ENCODE measurements at regions not wholly inside any gene's neighbourhood (a gene's known extent, or its start where the extent isn't known, plus 50 kb on each side); places are given as distances from the start of the nearest gene placed in this dataset.

- TF ChIP-seq RAD21 (IDR thresholded peaks at IDR 0.05; ENCODE audit: low read depth) (no peak), EGR1 (IDR thresholded peaks at IDR 0.05) (no peak), REST (IDR thresholded peaks at IDR 0.05; ENCODE audit: low read depth) (no peak), ZBTB7A (IDR thresholded peaks at IDR 0.05; ENCODE audit: low read depth) (no peak), CEBPB (IDR thresholded peaks at IDR 0.05) (no peak), YY1 (IDR thresholded peaks at IDR 0.05; ENCODE audit: low read depth) (no peak)
- TF ChIP-seq, protein P1, sequence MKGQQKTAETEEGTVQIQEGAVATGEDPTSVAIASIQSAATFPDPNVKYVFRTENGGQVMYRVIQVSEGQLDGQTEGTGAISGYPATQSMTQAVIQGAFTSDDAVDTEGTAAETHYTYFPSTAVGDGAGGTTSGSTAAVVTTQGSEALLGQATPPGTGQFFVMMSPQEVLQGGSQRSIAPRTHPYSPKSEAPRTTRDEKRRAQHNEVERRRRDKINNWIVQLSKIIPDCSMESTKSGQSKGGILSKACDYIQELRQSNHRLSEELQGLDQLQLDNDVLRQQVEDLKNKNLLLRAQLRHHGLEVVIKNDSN (IDR thresholded peaks at IDR 0.05): no peak
- TF ChIP-seq, protein P2, sequence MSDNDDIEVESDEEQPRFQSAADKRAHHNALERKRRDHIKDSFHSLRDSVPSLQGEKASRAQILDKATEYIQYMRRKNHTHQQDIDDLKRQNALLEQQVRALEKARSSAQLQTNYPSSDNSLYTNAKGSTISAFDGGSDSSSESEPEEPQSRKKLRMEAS (IDR thresholded peaks at IDR 0.05): no peak
Observed at GRCh38 chr2:871175-871727, 79.4 kb upstream of the SNTG2 start.

DNA sequence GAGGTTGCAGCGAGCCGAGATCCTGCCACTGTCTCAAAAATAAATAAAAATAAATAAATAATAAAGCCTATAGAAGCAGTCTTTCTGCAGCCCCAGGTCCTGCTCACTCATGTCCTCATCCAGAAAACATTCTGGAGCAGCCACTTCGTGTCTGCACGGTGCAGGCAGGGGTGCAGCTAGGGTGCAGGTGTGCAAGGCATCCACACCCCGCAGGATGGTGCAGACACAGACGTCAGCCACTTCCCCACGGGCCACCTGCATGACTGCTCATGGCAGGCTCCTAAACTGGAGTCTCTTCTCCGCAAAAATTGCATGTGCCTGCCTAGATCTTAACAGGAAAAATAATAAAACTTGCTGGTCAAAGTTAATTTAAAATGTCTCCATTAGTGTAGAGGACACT lies 80.2 kb upstream of the SNTG2 start:
- no peak for TF ChIP-seq REST (IDR thresholded peaks at IDR 0.05; ENCODE audit: low read depth)
- TF ChIP-seq EGR1 (IDR thresholded peaks at IDR 0.05): no peak
- no peak for TF ChIP-seq EP300 (IDR thresholded peaks at IDR 0.05; ENCODE audit: borderline replicate concordance)
- no peak for TF ChIP-seq ZBTB7A (IDR thresholded peaks at IDR 0.05; ENCODE audit: low read depth)
- TF ChIP-seq CREB1 (IDR thresholded peaks at IDR 0.05; ENCODE audit: low read depth): no peak
- no peak for TF ChIP-seq TAF1 (IDR thresholded peaks at IDR 0.05; ENCODE audit: low read depth)
- TF ChIP-seq TCF12 (IDR thresholded peaks at IDR 0.05; ENCODE audit: low read depth): no peak
- TF ChIP-seq, protein P1 (IDR thresholded peaks at IDR 0.05): no peak
- no peak for TF ChIP-seq TEAD4 (IDR thresholded peaks at IDR 0.05)
- no peak for TF ChIP-seq YY1 (IDR thresholded peaks at IDR 0.05; ENCODE audit: low read depth)
- no peak for TF ChIP-seq RAD21 (IDR thresholded peaks at IDR 0.05; ENCODE audit: low read depth)
- TF ChIP-seq, protein P2 (IDR thresholded peaks at IDR 0.05): no peak
- TF ChIP-seq FOXM1 (IDR thresholded peaks at IDR 0.05; ENCODE audit: borderline replicate concordance, low read depth): no peak
- no peak for TF ChIP-seq NFIC (IDR thresholded peaks at IDR 0.05)
- TF ChIP-seq CEBPB (IDR thresholded peaks at IDR 0.05): no peak

DNA sequence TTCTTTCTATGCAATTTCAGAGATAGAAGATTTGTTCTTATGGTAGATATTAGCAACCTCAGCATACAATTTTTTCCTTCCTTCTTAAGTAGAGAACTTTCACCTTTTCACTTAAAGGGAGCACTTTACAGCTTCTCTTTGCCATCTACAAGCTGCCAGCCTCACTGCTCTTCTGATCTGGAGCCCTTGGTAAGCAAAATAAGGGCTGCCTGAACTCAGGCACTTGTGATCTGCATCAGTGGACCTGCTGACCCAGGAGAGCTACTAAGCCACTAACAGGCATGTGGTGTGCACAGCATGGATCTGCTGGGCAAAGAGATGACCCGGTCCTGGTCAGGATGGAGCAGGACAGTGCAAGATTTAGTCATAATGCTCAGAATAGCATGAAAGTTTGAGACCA lies 80.8 kb upstream of the SNTG2 start:
- TF ChIP-seq ZBTB7A (IDR thresholded peaks at IDR 0.05; ENCODE audit: low read depth): no peak
- no peak for TF ChIP-seq NFIC (IDR thresholded peaks at IDR 0.05)
- no peak for TF ChIP-seq TAF1 (IDR thresholded peaks at IDR 0.05; ENCODE audit: low read depth)
- TF ChIP-seq, protein P1 (IDR thresholded peaks at IDR 0.05): no peak
- TF ChIP-seq YY1 (IDR thresholded peaks at IDR 0.05; ENCODE audit: low read depth): no peak
- TF ChIP-seq EP300 (IDR thresholded peaks at IDR 0.05; ENCODE audit: borderline replicate concordance): no peak

DNA sequence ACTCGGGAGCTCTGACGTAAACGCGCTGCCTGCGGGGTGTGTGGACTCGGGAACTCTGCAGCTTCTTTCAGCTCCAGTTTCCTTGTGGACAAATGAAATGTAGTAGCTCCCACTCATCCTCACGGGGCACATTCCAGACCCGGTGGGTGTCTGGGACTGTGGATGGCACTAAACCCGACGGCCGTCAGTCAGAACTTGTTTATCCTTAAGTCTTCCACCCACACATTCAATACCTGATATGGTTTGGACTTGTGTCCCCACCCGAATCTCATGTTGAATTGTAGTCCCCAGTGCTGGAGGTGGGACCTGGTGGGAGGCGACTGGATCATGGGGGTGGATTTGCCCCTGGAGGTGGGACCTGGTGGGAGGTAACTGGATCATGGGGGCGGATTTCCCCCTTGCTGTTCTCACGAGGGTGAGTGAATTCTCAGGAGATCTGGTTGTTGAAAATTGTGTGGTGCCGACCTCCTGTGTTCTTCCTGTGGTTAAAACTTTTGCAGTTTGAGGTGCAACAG lies 81.2 kb upstream of the SNTG2 start:
- TF ChIP-seq, protein P2 (IDR thresholded peaks at IDR 0.05): no peak
- TF ChIP-seq, protein P1 (IDR thresholded peaks at IDR 0.05): no peak
- TF ChIP-seq TEAD4 (IDR thresholded peaks at IDR 0.05): no peak
- no peak for TF ChIP-seq YY1 (IDR thresholded peaks at IDR 0.05; ENCODE audit: low read depth)
- TF ChIP-seq REST (IDR thresholded peaks at IDR 0.05; ENCODE audit: low read depth): no peak
- TF ChIP-seq FOXM1 (IDR thresholded peaks at IDR 0.05; ENCODE audit: borderline replicate concordance, low read depth): no peak
- TF ChIP-seq NFIC (IDR thresholded peaks at IDR 0.05): no peak
- TF ChIP-seq TCF12 (IDR thresholded peaks at IDR 0.05; ENCODE audit: low read depth): no peak
- TF ChIP-seq RAD21 (IDR thresholded peaks at IDR 0.05; ENCODE audit: low read depth): no peak
- no peak for TF ChIP-seq ZBTB7A (IDR thresholded peaks at IDR 0.05; ENCODE audit: low read depth)
- TF ChIP-seq EGR1 (IDR thresholded peaks at IDR 0.05): no peak
- TF ChIP-seq TAF1 (IDR thresholded peaks at IDR 0.05; ENCODE audit: low read depth): no peak
- no peak for TF ChIP-seq CEBPB (IDR thresholded peaks at IDR 0.05)
